AG08395 (cell line): ENCODE measurements at regions not wholly inside any gene's neighbourhood (a gene's known extent, or its start where the extent isn't known, plus 50 kb on each side); places are given as distances from the start of the nearest gene placed in this dataset.
A peak's percentile ranks its signal among the peaks of the same experiment; 100 is the strongest.

Experiments used
- DNase-seq: peaks from one replicate; pipeline ENCODE4 v3.0.0; 2012; ENCODE audit warnings: mixed read lengths, low spot score

DNA sequence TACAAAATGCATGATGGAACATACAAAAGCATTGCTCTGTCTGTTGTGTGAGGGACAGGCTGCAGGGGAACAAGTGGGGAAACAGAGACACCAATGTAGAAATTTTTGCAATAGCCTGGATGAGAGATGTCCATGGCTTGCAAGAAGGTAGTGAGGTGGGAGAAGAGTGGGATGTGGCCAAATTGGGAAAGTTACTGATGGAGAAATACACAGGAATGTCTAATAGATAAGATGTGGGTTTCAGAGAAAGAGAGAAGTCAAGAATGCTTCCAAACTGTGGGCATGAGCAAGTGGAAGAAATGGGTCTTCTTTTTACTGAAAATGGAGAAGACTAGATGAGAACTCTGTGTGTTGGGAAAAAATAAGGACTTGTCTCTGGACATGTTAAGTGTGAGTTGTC, 592.7 kb downstream of the TNS3 start:
- DNase-seq, result no peak

- DNase-seq, result no peak
These were observed 599.0 kb downstream of the TNS3 start for GRCh38 chr7:46982928-46983327.

DNA sequence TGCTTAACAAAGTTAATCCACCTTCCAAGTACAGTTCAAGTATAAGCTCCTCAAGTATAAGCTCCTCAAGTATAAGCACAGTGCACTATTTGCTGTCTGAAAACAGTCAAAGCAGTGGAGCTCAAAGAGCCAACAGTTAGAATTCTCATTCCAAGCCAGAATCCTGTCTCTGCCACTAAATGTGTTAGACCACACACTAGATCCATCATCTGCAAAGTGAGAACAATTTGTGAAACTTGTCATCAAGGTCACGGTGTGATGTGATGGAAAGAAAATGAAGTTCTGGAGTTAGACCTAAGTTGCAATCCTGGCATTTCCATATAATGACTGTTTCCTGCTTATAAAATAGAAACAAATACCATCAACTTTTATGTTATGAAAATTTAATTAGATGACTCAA, 602.5 kb downstream of the TNS3 start:
- no peak for DNase-seq

- no peak for DNase-seq
These were observed 606.4 kb downstream of the TNS3 start for GRCh38 chr7:46975493-46975892.

- peak; percentile 60 for DNase-seq
These were observed 609.7 kb downstream of the TNS3 start for GRCh38 chr7:46972205-46972604.

DNA sequence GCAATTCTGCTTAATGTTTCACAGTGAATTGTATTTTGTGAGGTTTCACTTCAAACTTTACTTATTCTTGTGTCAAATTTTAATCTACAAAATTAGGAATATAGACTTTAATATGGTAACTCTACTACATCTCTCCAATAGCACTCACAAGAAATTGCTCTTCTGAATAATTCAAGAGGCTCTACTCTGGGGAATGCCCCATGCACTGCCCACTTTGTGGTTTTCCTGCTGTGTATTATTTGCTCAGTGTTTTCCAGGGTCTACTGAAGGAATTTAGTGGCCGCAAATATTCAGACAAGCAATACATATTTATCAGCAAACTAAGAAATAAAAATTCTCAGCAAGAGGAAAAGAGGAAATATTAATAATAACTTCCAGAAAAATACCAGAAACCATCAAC, 611.4 kb downstream of the TNS3 start:
- no peak for DNase-seq

- no peak for DNase-seq
These were observed 611.8 kb downstream of the TNS3 start for GRCh38 chr7:46970131-46970430.

DNA sequence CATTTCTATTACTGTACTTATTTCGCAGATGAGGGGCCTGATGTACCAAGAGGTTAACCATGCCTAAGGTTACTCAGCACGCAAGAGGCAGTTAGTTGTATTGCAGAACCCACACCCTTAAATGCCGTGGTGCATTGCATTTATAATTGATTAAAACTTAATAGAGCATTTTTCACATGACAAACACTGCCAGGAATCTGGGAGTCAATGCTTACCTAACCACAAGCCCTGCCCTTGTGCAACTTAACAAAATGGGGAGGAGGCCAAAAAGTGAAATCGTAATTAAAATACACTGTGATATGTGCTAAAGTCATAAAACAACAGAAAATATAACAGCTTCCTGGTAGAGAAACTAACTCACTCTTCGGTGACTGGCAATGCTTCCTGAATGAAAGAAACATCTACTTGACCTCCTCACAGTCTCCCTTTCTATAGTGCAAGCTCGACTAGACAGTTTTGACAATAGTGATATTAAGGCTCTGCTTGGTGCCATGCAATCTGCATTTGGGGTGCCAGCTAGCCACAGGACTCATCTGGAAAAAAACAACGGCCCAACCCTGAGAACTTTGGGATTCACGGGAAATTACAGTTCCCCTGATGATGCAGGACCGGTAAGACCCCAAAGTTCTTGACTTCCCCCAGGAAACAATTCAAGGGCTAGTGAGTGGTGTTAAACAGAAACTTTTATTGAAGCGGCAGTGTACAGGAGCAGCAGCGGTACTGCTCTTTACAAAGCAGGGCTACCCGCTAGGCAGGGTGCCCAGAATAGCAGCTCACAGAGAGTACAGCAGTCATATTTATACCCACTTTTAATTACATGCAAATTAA, 612.4 kb downstream of the TNS3 start:
- peak; percentile 19 for DNase-seq

- DNase-seq, result no peak
These were observed 613.9 kb downstream of the TNS3 start for GRCh38 chr7:46968003-46968402.

DNA sequence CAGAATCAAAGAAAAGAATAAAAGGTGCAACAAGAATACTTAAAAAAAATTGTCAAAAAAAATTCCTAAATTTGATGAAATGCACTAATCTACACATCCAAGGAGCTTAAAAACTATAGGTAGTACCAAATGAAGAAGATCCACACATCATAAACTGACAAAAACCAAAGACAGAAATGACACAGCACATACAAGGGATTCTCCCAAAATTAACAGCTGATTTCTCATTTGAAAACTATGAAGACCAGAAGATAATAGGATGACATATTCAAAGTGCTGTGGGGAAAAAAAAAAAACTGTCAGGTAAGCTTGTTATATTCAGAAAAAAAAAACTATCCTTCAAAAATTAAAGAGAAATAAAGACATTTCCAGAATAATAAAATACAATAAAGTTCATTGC, 618.2 kb downstream of the TNS3 start:
- DNase-seq, result no peak

GRCh38 chr7:46960970-46961369, 620.9 kb downstream of the TNS3 start:
- no peak for DNase-seq

DNA sequence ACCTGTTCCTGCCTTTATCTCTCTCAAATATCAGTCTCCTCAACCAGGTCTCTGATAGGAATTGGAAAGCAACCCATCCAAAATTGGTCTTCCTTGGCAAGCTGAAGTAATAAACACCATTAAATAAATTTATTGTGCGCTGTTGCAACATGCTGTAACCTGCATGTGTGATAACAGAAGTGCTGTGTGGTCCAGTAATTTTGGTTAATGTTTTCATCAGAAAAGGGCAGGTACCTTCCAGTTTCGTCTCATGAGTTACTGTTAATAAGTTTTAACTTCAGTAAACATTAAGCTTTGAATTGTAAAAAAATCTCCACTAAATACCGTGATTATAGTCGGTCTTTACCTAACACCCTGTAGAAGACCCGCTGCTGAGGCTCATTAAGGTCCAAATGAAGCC, 624.7 kb downstream of the TNS3 start:
- DNase-seq, result no peak

DNA sequence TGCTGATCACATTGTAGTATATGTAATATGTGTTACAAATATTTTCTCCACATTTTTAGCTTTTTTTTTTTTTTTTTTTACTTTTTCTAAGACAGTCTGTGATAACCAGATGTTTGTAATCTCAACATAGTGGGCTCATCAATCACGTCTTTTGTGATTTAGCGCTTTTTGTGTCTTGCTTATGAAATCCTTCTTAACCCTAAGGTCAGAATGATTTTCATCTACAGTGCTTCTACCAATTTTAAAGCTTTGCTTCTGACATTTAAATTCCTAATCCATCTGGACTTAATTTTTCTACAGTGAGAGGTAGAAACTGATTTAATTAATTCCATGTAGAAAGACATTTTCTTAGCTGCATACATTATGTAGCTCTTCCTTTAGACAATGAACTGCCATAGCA, 626.4 kb downstream of the TNS3 start:
- DNase-seq, result no peak

- no peak for DNase-seq
These were observed 627.7 kb downstream of the TNS3 start for GRCh38 chr7:46954181-46954580.

GRCh38 chr7:46953008-46953407, 628.9 kb downstream of the TNS3 start:
- no peak for DNase-seq

DNA sequence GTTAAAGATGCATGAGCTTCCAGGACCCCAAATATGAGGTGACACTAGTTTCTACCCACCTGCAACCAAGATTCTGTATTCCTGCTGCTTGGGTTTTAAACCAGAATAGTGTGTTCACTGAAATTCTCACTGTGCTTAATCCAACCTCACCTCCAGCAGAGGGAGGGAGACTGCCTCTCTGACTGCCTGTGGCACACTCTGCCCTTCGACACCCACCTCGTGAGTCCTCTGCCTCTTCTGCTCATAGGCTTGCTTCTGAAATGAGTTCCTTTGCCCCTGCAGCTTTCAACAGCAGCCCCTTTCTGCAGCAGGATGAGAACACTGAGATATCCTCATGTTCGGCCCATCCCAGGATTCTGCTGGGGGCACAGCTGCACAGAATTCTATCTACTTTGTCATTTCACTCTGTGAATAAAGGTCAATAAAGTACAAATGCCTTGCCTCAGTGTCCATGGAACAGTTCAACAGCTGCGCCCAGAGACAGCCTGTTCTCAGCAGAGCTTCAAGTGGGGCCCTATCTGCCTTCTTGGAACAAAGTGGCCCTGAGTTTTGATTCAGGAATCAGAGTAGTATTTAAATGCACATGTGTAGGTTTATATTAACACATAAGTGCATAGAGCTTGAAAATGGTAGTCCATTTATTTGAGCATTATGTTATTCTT, 632.5 kb downstream of the TNS3 start:
- no peak for DNase-seq

DNA sequence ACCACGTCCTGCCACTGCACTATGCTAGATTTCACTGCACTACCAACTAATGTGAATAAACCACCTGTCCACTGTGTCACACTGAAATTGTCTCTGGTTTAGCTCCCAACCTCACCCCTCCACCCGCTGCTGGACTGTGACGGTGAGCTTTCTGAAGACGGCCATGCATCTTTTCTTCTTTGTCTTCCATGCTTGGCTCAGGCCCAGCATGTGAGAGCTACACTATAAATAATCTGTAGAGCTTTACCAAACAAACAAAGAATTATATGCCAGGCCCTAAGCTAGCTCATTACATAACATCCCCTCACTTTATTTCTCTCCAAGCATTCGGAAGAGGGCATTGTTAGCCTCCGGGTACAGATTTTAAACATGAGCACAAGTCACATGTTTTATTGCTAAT, 633.2 kb downstream of the TNS3 start:
- no peak for DNase-seq

GRCh38 chr7:46945328-46945727, 636.6 kb downstream of the TNS3 start:
- peak; percentile 46 for DNase-seq

DNA sequence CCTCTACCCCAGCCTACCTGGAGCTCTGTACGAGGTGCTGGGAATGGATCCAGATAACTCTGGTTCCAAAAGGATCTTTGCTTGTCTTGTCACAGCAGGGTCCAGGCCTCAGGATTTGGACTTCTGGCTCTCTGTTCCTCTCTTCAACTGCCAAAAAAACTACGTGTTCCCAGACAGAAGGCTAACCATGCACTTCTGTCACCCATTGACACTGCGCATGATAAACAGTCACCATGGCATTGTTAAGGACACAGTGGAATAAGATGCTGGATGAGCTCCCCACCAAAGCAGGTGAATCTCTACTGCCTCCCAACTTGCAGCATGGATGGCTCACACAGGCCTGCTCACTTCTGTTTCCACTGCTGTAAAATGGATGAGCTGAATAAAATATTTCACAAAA, 637.9 kb downstream of the TNS3 start:
- DNase-seq, result no peak

- DNase-seq, result no peak
These were observed 639.3 kb downstream of the TNS3 start for GRCh38 chr7:46942574-46942973.

- DNase-seq, result no peak
These were observed 641.7 kb downstream of the TNS3 start for GRCh38 chr7:46940178-46940577.

- no peak for DNase-seq
These were observed 642.4 kb downstream of the TNS3 start for GRCh38 chr7:46939558-46939957.

- DNase-seq, result no peak
These were observed 642.8 kb downstream of the TNS3 start for GRCh38 chr7:46939089-46939488.

GRCh38 chr7:46937826-46938225, 644.1 kb downstream of the TNS3 start:
- DNase-seq, result no peak
